GM19238 (cell line): ENCODE measurements at regions not wholly inside any gene's neighbourhood (a gene's known extent, or its start where the extent isn't known, plus 50 kb on each side); places are given as distances from the start of the nearest gene placed in this dataset.

Experiments used
- DNase-seq: peaks from one replicate; pipeline ENCODE4 v3.0.0; 2011; ENCODE audit warnings: low spot score; ENCODE audit not compliant: insufficient read length

DNA sequence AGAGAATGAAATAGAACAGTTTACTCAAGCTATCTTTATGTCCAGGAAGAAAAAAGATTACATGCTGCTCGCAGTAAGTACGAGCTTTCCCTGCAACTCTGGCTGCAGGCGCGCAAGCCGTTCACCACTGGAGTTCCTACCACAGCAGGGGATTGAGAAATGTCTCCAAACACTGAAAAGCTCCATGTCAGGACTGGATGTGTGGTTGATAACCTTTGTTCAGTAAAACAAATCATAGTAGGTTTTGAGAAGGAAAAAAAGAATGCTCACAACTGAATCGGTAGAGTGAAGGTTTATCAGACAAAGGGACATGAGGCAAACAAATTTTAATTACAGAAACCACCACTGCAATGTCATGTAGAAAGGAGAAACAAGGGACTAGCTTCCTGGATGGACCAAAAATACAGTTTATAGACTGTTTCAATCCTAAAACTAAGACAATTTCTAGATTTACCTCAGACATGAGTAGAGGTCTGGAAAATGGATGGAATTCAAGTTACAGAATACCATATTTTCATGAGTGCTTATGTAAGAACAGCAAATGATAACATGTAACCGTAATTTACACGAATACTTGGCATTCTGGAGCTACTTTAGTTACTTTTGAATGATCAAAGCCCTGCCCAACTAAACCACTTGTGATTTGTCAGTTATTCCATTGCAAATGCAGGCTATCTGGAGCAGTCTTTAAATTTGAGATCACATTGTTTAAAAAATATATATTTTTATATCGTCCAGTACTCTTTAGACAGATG lies 471.1 kb downstream of the SHQ1 start:
- no peak for DNase-seq

- no peak for DNase-seq
Observed at GRCh38 chr3:72375237-72376076, 472.8 kb downstream of the SHQ1 start.

GRCh38 chr3:72373139-72373538 lies 475.1 kb downstream of the SHQ1 start:
- DNase-seq: no peak

- DNase-seq: no peak
Observed at GRCh38 chr3:72372161-72372560, 476.1 kb downstream of the SHQ1 start.

- DNase-seq: no peak
Observed at GRCh38 chr3:72371431-72371830, 476.8 kb downstream of the SHQ1 start.

DNA sequence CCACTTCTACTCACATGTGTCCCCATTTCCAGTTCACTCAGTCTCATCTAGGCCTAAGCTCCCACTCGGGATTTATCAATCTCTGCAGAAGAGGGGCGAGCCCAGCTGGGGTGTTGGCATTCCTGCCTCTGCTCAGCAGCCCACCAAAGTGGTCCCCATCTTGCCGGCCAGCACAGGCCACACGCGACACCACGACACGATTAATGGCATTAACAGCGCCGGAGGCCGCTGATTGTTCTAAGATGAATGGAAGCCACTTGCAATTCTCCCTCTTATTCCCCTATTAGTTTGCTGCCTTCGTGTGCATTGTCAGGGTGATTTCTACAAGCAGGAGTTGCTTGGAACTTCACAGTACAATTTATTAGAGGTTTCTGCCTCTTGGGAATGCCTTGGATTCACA lies 477.3 kb downstream of the SHQ1 start:
- no peak for DNase-seq

- no peak for DNase-seq
Observed at GRCh38 chr3:72369681-72370080, 478.6 kb downstream of the SHQ1 start.

- no peak for DNase-seq
Observed at GRCh38 chr3:72368331-72368975, 479.8 kb downstream of the SHQ1 start.

GRCh38 chr3:72361990-72362389 lies 486.3 kb downstream of the SHQ1 start:
- no peak for DNase-seq

- no peak for DNase-seq
Observed at GRCh38 chr3:72359743-72360142, 488.5 kb downstream of the SHQ1 start.

GRCh38 chr3:72355168-72355567 lies 493.1 kb downstream of the SHQ1 start:
- DNase-seq: no peak

DNA sequence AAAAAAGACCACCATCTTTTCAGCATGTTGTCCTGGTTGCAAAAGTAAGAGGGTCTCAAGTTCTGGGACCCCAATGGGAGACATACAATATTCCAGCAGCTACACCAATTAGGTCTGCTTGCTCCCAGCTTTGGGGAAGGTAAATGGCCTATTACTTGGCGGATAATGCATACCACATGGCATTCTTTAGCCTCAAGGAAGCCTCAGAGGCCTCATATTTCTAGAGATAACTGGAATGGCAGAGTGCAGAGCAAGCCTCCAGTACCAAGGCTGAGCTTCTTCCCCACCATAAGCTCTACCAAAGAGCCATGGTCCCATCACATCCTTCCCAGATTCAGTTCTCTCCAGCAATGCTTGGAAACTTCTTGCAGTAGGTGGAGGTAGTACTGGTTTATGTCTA lies 493.8 kb downstream of the SHQ1 start:
- DNase-seq: no peak

GRCh38 chr3:72353236-72354128 lies 494.8 kb downstream of the SHQ1 start:
- DNase-seq: no peak

DNA sequence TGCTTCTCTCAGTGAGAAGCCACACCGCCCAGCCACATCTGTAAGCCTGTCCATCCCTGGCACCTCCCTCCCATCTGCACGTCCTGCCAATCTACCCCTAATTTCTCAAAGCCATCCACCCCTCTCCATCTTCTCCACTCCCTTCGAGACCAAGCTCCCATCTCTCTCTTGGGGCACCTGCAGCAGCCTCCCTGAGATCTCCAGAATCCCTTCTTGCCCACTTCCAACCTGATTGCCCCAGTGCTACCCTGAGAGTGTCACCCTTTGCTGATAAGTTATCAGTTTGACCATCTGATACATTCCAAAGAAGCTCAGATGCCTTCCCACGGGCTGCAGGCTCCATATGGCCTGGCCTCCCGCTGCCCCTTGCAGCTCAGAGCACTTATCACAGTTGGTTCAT lies 496.1 kb downstream of the SHQ1 start:
- no peak for DNase-seq

- DNase-seq: no peak
Observed at GRCh38 chr3:72351536-72351935, 496.7 kb downstream of the SHQ1 start.

GRCh38 chr3:72350761-72351505 lies 497.3 kb downstream of the SHQ1 start:
- no peak for DNase-seq

- DNase-seq: no peak
Observed at GRCh38 chr3:72348357-72348756, 499.9 kb downstream of the SHQ1 start.

- peak; percentile 32 for DNase-seq
Observed at GRCh38 chr3:72347819-72348319, 500.4 kb downstream of the SHQ1 start.

GRCh38 chr3:72346526-72346926 lies 501.7 kb downstream of the SHQ1 start:
- no peak for DNase-seq

DNA sequence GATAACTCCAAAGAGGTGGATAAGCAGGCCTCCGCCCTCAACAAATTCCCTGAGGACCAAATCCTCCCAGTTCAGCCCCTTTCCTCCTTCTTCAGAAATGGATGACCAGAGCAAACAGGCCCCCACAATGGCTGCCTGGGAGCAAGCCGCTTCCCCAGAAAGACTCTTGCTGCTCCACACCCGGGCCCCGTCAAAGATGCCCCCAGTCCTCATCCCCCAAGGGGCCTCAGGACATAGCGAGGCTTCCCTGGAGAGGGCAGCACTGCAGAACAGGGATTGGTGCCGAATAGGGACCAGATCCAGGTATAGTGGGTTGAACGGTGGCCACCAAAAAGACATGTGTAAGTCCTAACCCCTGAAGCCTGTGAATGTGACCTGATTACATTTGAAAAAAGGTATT lies 502.3 kb downstream of the SHQ1 start:
- DNase-seq: no peak
